H1 (cell line): ENCODE measurements at regions not wholly inside any gene's neighbourhood (a gene's known extent, or its start where the extent isn't known, plus 50 kb on each side); places are given as distances from the start of the nearest gene placed in this dataset.

Experiments used
- CTCF ChIA-PET: fragments of 300-600 bp; sonication (Branson Sonifier 250); formaldehyde crosslinking; loops from one replicate; lab custom pipeline; 2021; ENCODE audit not compliant: partially characterized antibody; lab: Charles Lee
- POLR2A ChIA-PET: fragments of 300-600 bp; sonication (Branson Sonifier 250); formaldehyde crosslinking; loops from one replicate; lab custom pipeline; 2021; ENCODE audit warnings: inconsistent platforms; ENCODE audit not compliant: partially characterized antibody; lab: Charles Lee
- DNase-seq, 2 experiments: peaks; one replicate each; pipeline versions ENCODE4 v3.0.0 to v3.0.0-alpha.2; 2010 to 2022; ENCODE audit warnings: low spot score in 2 of 2, low read depth in 1 of 2, mixed read lengths in 1 of 2
- FAIRE-seq: peaks from 2 replicates; lab custom pipeline; 2011; peaks lifted over from hg19 to GRCh38; lab: Jason Lieb, UNC
- H2AFZ ChIP-seq: 2 replicates; pipeline ENCODE4 v1.8.1; 2012; ENCODE audit warnings: low read length, inconsistent platforms
- H2AK5ac ChIP-seq: 2 replicates; pipeline ENCODE4 v1.6.1; 2013; ENCODE audit warnings: low read depth, low read length
- H2BK120ac ChIP-seq: replicated peaks from 2 replicates; pipeline ENCODE3; 2013; ENCODE audit warnings: low read depth, low read length, inconsistent platforms
- H2BK12ac ChIP-seq: 2 replicates; pipeline ENCODE4 v1.6.1; 2013; ENCODE audit warnings: low read depth, low read length
- H2BK15ac ChIP-seq: 2 replicates; pipeline ENCODE4 v1.6.1; 2013; ENCODE audit warnings: low read length
- H2BK20ac ChIP-seq: 2 replicates; pipeline ENCODE4 v1.6.1; 2013; ENCODE audit warnings: low read length
- H2BK5ac ChIP-seq: 2 replicates; pipeline ENCODE4 v1.6.1; 2013; ENCODE audit warnings: low read depth, low read length
- H3K14ac ChIP-seq: 2 replicates; pipeline ENCODE4 v1.6.1; 2013; ENCODE audit warnings: inconsistent platforms; ENCODE audit not compliant: insufficient read length
- H3K18ac ChIP-seq: 2 replicates; pipeline ENCODE4 v1.6.1; 2013; ENCODE audit warnings: low read length; ENCODE audit errors: extremely low read depth
- H3K23ac ChIP-seq: 2 replicates; pipeline ENCODE4 v1.6.1; 2013; ENCODE audit warnings: inconsistent platforms; ENCODE audit not compliant: insufficient read length
- H3K23me2 ChIP-seq: 2 replicates; pipeline ENCODE4 v1.6.1; 2013; ENCODE audit warnings: low read depth, low read length
- H3K27ac ChIP-seq: 2 replicates; pipeline ENCODE4 v1.6.1; 2011; ENCODE audit warnings: low read depth, low read length, inconsistent platforms
- H3K27me3 ChIP-seq, 4 experiments: replicated peaks in 1 of 4; 1 replicate in 1 of 4; 2 replicates in 3 of 4; pipeline versions ENCODE4 v1.6.1 to v1.8.1; 2011 to 2013; ENCODE audit warnings: low read length in 3 of 4, mild to moderate bottlenecking in 3 of 4, inconsistent platforms in 2 of 4, mixed read lengths in 2 of 4, moderate library complexity in 1 of 4; ENCODE audit not compliant: control insufficient read depth in 3 of 4, insufficient read depth in 3 of 4; ENCODE audit errors: extremely low read depth in 1 of 4
- H3K36me3 ChIP-seq, 4 experiments: 2 replicates each; pipeline versions ENCODE4 v1.6.1 to v1.8.1; 2011 to 2013; ENCODE audit warnings: mild to moderate bottlenecking in 4 of 4, low read length in 3 of 4, moderate library complexity in 2 of 4, control low read depth in 1 of 4, inconsistent platforms in 1 of 4; ENCODE audit not compliant: insufficient read depth in 4 of 4, control insufficient read depth in 2 of 4
- H3K4ac ChIP-seq: replicated peaks from 2 replicates; pipeline ENCODE3; 2013; ENCODE audit warnings: low read length, low read depth, mixed read lengths, inconsistent platforms; ENCODE audit not compliant: insufficient read length
- H3K4me1 ChIP-seq, 4 experiments: replicated peaks in 1 of 4; 1 replicate in 1 of 4; 2 replicates in 3 of 4; pipeline versions ENCODE4 v1.6.1 to v1.8.1; 2011 to 2013; ENCODE audit warnings: low read length in 3 of 4, inconsistent platforms in 2 of 4, mixed read lengths in 1 of 4; ENCODE audit not compliant: insufficient read depth in 4 of 4, control insufficient read depth in 3 of 4
- H3K4me2 ChIP-seq, 2 experiments: 2 replicates each; pipeline versions ENCODE4 v1.6.1 to v1.8.1; 2011 to 2013; ENCODE audit warnings: low read depth in 2 of 2, low read length in 2 of 2, control low read depth in 1 of 2, inconsistent platforms in 1 of 2, mild to moderate bottlenecking in 1 of 2; ENCODE audit not compliant: insufficient read depth in 1 of 2
- H3K4me3 ChIP-seq, 4 experiments: fragments of 200-600, 300-600 bp in 1 of 4; sonication (generic), shearing (Covaris generic), sonication (Bioruptor Twin) in 1 of 4; 2 replicates each; pipeline versions ENCODE4 v1.5.1 to v1.8.1; 2011 to 2016; ENCODE audit warnings: low read length in 4 of 4, low read depth in 3 of 4, control low read depth in 2 of 4, inconsistent platforms in 2 of 4, mild to moderate bottlenecking in 2 of 4, mixed read lengths in 1 of 4, moderate library complexity in 1 of 4; ENCODE audit not compliant: insufficient read depth in 2 of 4; ENCODE audit errors: extremely low read depth in 1 of 4
- H3K56ac ChIP-seq: replicated peaks from 2 replicates; pipeline ENCODE3; 2013; ENCODE audit warnings: low read depth, mild to moderate bottlenecking, mixed read lengths, low read length, inconsistent platforms; ENCODE audit not compliant: insufficient read length
- H3K79me1 ChIP-seq: 2 replicates; pipeline ENCODE4 v1.6.1; 2013; ENCODE audit warnings: low read depth, low read length, control low read depth
- H3K79me2 ChIP-seq, 2 experiments: 2 replicates each; pipeline versions ENCODE4 v1.6.1 to v1.8.1; 2012 to 2013; ENCODE audit warnings: low read length in 2 of 2, mild to moderate bottlenecking in 2 of 2, inconsistent platforms in 1 of 2; ENCODE audit not compliant: insufficient read depth in 2 of 2, control insufficient read depth in 1 of 2
- H3K9ac ChIP-seq, 4 experiments: replicated peaks in 1 of 4; 1 replicate in 1 of 4; 2 replicates in 3 of 4; pipeline versions ENCODE4 v1.6.1 to v1.8.1; 2011 to 2013; ENCODE audit warnings: low read depth in 3 of 4, low read length in 3 of 4, control low read depth in 2 of 4, mild to moderate bottlenecking in 2 of 4, moderate library complexity in 2 of 4, inconsistent platforms in 1 of 4; ENCODE audit errors: extremely low read depth in 1 of 4
- H3K9me3 ChIP-seq, 2 experiments: 2 replicates each; pipeline versions ENCODE4 v1.6.1 to v1.8.1; 2012 to 2013; ENCODE audit warnings: mild to moderate bottlenecking in 2 of 2, moderate library complexity in 2 of 2, control low read depth in 1 of 2, inconsistent platforms in 1 of 2, low read depth in 1 of 2, low read length in 1 of 2, mixed read lengths in 1 of 2; ENCODE audit not compliant: insufficient read depth in 2 of 2
- H4K20me1 ChIP-seq, 2 experiments: replicated peaks in 1 of 2; 2 replicates each; pipeline versions ENCODE3 to v1.8.1; 2011 to 2013; ENCODE audit warnings: inconsistent platforms in 2 of 2, low read length in 2 of 2, mild to moderate bottlenecking in 1 of 2; ENCODE audit not compliant: insufficient read depth in 2 of 2, control insufficient read depth in 1 of 2
- H4K5ac ChIP-seq: 2 replicates; pipeline ENCODE4 v1.6.1; 2013; ENCODE audit warnings: low read length, low read depth, mixed read lengths, inconsistent platforms; ENCODE audit not compliant: insufficient read length
- H4K8ac ChIP-seq: 2 replicates; pipeline ENCODE4 v1.8.0; 2013; ENCODE audit warnings: mild to moderate bottlenecking, moderate library complexity, low read length, inconsistent platforms; ENCODE audit not compliant: insufficient read depth; ENCODE audit errors: extremely low read depth
- H4K91ac ChIP-seq: replicated peaks from 2 replicates; pipeline ENCODE3; 2013; ENCODE audit warnings: low read length, mixed read lengths, inconsistent platforms; ENCODE audit not compliant: insufficient read length
- CHD1 ChIP-seq: IDR thresholded peaks from 2 replicates; pipeline ENCODE4 v1.6.1; 2012; ENCODE audit warnings: low read depth, low read length, improper control_type of control experiment
- CHD2 ChIP-seq: IDR thresholded peaks from 2 replicates; pipeline ENCODE4 v1.6.1; 2012; ENCODE audit warnings: low read length, improper control_type of control experiment
- HDAC6 ChIP-seq: IDR thresholded peaks from one replicate; pipeline ENCODE4 v1.7.1; 2012; ENCODE audit warnings: low read depth, mild to moderate bottlenecking, inconsistent platforms, low read length, moderate library complexity
- RBBP5 ChIP-seq: IDR thresholded peaks from 2 replicates; pipeline ENCODE4 v1.7.1; 2012; ENCODE audit warnings: low read depth, mild to moderate bottlenecking, inconsistent platforms, low read length, moderate library complexity, borderline replicate concordance
- SP1 ChIP-seq: IDR thresholded peaks from 2 replicates; pipeline ENCODE4 v1.6.1; 2011; ENCODE audit warnings: low read depth, low read length
- WGBS, 2 experiments: shearing (Covaris generic) in 1 of 2; methylation state at CpG; one replicate each; pipeline versions ENCODE4 v1.1.6 to v1.1.7; 2013 to 2015; ENCODE audit warnings: low lambda C conversion rate in 2 of 2, mixed read lengths in 2 of 2, inconsistent platforms in 1 of 2, low coverage in 1 of 2, missing lambda C conversion rate in 1 of 2; ENCODE audit not compliant: insufficient replicate concordance in 2 of 2, insufficient coverage in 1 of 2, insufficient read length in 1 of 2; ENCODE audit errors: extremely low coverage in 1 of 2, missing lambda C conversion rate in 1 of 2; 5-methylcytosine and 5-hydroxymethylcytosine counted together

DNA sequence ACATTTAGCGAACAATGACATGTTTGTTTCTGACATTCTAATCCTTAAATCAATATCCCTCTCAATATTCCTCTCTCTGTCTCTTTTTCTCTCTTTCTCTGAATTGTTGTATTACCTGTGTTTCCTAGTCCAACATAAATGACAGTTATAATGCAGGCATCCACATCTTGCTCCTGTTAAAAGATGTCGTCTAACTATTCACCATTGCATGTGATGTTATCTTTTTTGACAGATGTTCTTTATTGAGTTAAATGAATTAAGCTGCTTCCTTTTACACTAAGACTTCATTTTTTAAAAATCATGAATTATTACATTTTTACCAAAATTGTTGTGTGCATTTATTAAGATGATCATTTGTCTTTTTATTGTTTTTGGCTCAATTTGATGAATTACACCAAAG, 527.5 kb downstream of the PRR16 start:
- H2AFZ ChIP-seq, result no peak overlapping the region
- TF ChIP-seq RBBP5 (no peak), SP1 (no peak), CHD1 (no peak), CHD2 (no peak), HDAC6 (no peak)
- no peaks in the 10 kb centered on the region for H4K20me1 ChIP-seq
- H3K27me3 ChIP-seq, result no peaks in the 10 kb centered on the region
- H3K9ac ChIP-seq, result no peak overlapping the region
- H3K4me3 ChIP-seq, result no peak overlapping the region
- ChIA-PET POLR2A (no interaction called here), CTCF (no interaction called here)
- DNase-seq, result no peak
- no peak overlapping the region for H3K27ac ChIP-seq
- no peak overlapping the region for H2BK20ac ChIP-seq
- no peaks in the 10 kb centered on the region for H3K4me1 ChIP-seq
- H3K23ac ChIP-seq, result no peak overlapping the region
- H3K9me3 ChIP-seq, result no peaks in the 10 kb centered on the region
- no peaks in the 10 kb centered on the region for H3K79me1 ChIP-seq
- H4K5ac ChIP-seq, result no peak overlapping the region
- H2BK120ac ChIP-seq, result no peak overlapping the region
- no peak overlapping the region for H3K18ac ChIP-seq
- no peak overlapping the region for H2AK5ac ChIP-seq
- H4K91ac ChIP-seq, result no peak overlapping the region
- H3K4me2 ChIP-seq, result no peak overlapping the region
- H3K79me2 ChIP-seq, result no peaks in the 10 kb centered on the region
- FAIRE-seq, result no peak
- no peaks in the 10 kb centered on the region for H3K23me2 ChIP-seq
- H2BK15ac ChIP-seq, result no peak overlapping the region
- H3K36me3 ChIP-seq, result no peaks in the 10 kb centered on the region
- no peak overlapping the region for H2BK5ac ChIP-seq
- H3K4ac ChIP-seq, result no peak overlapping the region
- no peak overlapping the region for H4K8ac ChIP-seq
- WGBS, 2 experiments, result 88% methylated on average over 2 of the region's 2 CpGs; no CpG with 5 or more reads in 1 of the 2 experiments
- H2BK12ac ChIP-seq, result no peak overlapping the region
- no peak overlapping the region for H3K14ac ChIP-seq
- no peak overlapping the region for H3K56ac ChIP-seq
